Raji (cell line): ENCODE measurements at regions not wholly inside any gene's neighbourhood (a gene's known extent, or its start where the extent isn't known, plus 50 kb on each side); places are given as distances from the start of the nearest gene placed in this dataset.

Experiments used
- POLR2A ChIP-seq: IDR thresholded peaks from 2 replicates; pipeline ENCODE4 v1.6.1; 2011; ENCODE audit warnings: low read depth, low read length, control low read depth; ENCODE audit not compliant: insufficient read depth

DNA sequence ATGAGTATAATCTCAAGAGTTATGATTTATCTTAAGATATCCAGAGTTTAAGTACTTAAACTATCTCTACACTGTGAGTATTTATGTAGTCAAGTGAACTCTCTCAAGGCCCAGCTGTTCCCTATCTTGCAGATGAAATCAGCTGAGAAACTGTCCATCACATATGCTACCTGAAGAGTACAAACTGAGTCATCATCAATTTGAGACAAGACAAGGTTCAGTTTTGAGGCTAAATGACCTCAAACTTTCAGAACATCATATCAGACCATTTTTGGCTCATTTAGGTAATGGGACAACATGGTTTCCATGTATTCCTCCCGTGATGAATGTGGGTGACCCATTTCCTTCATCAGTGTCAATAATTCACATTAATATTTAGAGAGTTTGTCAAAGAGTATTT lies 53.1 kb upstream of the AUTS2 start:
- TF ChIP-seq POLR2A: no peak
